NCI-H1694 (cell line): ENCODE measurements at regions not wholly inside any gene's neighbourhood (a gene's known extent, or its start where the extent isn't known, plus 50 kb on each side); places are given as distances from the start of the nearest gene placed in this dataset.

ENCODE experiments used
- DNase-seq: peaks from one replicate; lab custom pipeline; 2025; lab: John Stamatoyannopoulos, UW

- no peak for DNase-seq
Measured at GRCh38 chr2:5067816-5068215, 624.4 kb upstream of the SOX11 start.

- no peak for DNase-seq
Measured at GRCh38 chr2:5070257-5070656, 621.9 kb upstream of the SOX11 start.

DNA sequence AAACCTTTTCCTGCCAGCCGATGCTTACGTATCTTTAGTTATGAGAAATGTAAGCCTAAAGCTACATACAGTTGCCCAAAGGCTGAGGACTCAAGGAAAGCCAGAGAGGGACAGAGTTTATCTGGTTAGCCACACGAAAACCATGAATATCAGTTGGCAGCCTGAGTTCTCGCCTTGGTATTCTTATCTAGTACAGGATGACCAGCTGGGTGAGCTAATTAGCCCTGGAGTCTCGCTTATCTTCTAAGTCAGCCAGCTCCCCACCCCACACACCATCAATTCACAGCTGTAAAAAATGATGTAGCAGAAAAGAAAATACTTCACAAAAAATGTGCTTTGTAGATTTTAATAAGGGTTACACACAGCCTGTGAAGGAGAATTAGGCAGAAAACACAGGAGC is 617.5 kb upstream of the SOX11 start:
- no peak for DNase-seq

- DNase-seq, result no peak
Measured at GRCh38 chr2:5076599-5076998, 615.6 kb upstream of the SOX11 start.

DNA sequence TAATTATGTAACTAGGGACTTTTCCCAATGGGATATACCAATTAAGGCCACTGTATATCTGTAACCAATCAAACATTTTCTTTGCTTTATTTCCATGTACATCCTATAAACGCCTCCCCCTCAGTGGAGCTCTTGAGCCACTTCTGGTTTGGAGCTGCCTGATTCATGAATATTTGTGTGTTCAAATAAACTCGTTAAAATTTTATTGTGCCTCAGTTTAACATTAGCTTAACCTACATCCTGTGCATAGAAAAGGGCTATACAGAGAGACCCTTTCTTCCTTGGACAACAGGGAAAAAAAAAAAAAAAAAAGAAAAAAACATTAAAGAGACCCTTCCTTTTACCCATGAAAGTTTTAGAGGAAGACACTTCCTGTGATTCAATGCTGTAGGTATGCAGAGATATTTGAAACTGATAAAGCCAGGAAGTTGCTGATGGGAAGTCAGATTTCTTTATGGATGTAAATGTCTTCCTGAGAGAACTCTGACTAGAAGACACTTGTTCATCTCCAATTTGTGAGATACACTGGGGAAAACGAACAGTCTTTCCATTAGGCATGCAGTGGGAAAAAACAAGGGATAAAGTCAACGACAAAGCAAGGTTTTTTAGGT is 614.6 kb upstream of the SOX11 start:
- DNase-seq, result no peak

- DNase-seq, result no peak
Measured at GRCh38 chr2:5083402-5083801, 608.8 kb upstream of the SOX11 start.

GRCh38 chr2:5089409-5089808 is 602.8 kb upstream of the SOX11 start:
- DNase-seq, result no peak

GRCh38 chr2:5093056-5093455 is 599.1 kb upstream of the SOX11 start:
- no peak for DNase-seq

DNA sequence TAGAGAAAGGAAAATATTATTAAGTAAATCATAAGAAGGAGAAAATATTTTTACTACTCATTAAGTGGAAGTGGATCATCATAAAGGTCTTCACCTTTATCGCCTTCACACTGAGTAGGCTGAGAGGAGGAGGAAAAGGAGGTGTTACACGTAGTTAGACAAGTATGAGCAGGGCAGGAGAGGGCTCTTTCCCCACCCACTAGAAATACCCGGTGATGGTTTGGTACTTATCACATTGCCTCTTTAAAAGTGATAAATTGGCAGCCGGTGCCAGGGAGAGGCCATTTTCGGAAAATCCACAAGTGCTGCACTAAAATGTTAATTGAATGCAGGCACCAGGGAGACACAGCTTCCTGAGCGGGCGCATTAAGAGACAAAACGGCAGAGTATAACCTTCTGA is 598.7 kb upstream of the SOX11 start:
- DNase-seq, result no peak

DNA sequence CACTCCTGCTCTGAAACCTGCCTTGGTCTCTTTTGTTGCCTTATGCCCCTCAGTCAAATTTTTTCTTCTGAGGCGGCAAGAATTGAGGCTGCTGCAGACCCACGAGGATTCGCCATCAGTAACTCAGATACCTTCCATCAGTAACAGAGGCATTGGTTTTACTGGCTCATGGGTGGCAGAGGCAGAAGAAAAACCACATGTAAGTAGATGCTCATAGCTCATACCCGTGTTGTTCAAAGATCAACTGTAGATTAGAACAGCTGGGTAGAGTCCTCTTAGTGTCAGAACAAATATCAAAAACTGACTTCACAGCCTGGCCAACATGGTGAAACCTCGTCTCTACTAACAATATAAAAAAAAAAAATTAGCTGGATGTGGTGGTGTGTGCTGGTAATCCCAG is 598.0 kb upstream of the SOX11 start:
- DNase-seq, result no peak

DNA sequence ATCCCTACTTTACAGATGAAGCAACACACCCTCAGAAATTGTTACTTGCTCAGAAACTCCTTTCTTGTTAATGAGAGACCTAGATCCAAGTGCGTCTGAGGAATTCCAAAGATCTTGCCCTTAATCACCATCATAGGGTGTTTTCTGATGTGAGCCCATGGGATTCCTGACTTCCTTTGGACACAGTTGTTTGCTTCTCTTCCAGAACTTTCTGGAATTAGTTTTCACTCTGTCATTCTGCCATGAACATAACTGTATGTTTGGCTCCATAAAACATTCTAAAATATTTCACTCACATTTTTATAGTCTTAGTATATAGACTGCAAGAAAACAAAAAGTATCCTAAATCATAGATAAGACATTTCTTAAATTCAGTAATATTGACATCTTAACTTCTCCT is 593.9 kb upstream of the SOX11 start:
- DNase-seq, result no peak

DNA sequence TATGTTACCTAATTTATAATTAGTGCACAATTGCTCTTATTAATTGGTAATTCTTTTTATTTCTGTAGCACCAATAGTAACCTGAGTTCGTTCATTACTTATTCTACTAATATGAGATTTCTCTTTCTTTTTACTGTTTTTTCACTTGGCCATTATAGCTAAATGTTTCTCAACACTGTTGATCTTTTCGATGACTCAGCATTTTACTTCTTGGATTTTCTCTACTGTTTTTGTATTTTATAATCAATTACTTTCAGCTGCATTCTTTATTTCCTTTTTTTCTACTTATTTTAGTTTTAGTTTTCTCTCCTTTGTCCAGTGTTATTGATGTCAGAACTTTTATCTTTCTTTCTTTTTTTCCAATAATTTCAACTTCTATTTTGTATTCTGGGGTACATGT is 589.4 kb upstream of the SOX11 start:
- DNase-seq, result no peak

DNA sequence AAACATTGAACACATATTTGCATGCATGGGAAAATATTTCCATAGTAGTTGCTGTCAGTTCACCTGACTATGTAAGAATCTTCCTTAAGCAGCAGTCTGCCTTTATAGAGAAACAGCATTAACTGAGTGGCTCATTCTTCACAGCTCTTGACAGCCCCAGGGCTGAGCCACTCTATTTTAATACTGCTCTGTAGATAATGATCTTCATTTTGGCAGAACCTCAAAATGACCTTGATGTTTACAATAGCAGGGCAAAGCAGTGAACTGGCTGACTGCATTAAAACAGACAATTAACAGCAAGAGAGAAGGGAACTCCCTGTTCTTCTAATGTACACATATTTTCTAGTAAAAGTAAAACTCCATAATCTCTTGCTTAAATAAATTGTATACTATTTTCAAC is 580.6 kb upstream of the SOX11 start:
- peak; percentile 39 for DNase-seq

GRCh38 chr2:5119046-5119445 is 573.1 kb upstream of the SOX11 start:
- no peak for DNase-seq

- no peak for DNase-seq
Measured at GRCh38 chr2:5121121-5121520, 571.1 kb upstream of the SOX11 start.

DNA sequence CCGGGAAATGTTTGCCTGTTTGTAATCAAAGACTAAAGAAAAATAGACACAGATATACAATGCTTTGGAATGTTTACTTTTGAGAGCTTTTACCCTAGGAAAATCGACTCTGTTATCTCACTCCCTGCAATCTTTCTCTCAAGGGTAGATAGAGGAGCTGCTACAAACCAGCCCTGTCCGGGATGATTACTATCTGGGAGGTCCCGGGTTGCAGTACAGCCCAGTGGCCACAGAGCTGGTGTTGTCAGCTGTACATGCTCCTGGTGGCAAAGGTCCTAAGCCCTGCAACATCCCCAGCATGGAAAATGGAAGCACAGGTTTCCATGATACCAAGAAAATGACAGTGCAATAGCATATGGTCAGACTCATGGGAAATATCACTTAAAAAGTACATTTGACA is 570.5 kb upstream of the SOX11 start:
- no peak for DNase-seq

DNA sequence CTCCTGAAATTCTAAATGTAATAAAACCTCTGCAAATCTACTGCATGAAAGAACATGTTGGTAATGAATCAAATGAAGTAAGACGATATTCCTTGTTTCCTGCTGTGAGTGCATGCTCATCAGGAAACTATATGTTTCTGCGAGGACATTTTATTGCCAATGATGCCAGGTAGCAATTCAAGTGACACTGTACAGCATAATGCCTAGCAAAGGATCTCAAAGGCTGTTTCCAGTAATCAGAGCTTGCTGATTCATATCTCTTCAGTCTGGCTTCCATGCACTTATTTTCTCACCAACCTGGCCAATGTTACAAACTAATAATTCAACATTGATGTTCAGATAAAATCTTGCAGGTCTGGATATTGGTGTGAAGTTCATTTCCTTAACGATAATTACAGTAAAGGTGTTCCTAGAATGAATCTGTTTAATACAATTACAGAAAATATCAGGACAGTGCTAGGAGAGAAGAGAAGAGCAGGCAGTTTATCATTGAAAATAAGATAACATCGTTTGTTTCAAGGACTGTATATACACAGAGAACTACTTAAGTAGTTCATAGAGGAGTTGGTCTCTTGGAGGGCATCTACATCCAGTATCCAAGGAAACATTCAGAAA is 568.5 kb upstream of the SOX11 start:
- no peak for DNase-seq

- DNase-seq, result no peak
Measured at GRCh38 chr2:5125017-5125730, 567.0 kb upstream of the SOX11 start.

DNA sequence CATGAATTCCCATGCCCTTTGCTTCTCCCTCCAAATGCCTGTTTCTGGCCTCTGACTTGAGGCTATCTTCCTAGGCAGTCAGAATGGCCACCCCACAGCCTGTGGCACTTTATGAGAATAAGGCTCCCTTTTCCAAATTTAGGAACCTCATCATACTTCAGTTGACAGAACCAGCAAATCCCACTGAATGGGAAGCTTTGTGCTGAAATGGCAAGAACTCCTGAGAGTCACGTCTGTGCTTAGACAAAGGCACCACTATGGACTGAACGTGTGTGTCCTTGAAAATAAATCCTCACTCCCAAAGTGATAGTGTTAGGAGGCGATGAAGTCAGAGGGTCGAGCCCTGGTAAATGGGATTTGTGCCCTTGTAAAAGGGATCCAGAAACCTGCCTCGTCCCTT is 559.9 kb upstream of the SOX11 start:
- DNase-seq, result no peak

GRCh38 chr2:5140347-5140746 is 551.8 kb upstream of the SOX11 start:
- DNase-seq, result no peak

DNA sequence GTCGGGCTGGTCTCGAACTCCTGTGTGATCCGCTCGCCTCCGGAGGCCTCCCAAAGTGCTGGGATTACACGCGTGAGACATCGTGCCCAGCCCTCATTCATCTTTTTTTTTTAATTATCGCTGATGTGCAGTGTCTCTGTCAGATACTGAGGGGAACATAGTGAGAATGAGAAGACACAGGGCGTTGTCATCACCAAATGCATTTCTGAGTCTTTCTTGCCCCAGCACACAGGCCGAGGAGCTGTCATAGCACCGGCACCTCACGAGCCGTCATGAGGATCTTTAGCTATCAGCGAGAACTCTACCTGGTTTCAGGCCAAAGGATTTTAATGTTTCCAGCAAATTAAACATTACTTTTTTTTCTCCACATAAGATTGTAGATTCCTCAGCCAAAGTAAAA is 548.0 kb upstream of the SOX11 start:
- DNase-seq, result no peak

DNA sequence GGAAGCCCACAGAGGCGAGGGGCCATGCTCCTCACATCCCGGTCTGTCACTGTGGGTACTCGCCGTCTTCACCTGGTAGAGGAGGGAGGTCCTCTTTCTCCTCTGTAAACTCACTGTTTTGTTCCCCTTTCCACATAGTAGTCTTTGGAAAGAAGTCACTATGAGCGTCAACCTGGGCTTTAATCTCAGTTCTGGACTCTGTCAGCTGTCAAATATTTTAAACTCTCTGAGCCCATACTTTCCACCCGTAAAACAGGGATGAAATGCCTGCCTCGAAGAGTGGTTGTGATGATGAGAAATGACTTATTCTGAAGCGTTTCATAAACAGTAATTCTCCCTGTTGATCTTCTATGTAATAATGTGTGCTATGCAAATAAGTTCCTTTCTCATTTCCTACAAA is 547.1 kb upstream of the SOX11 start:
- DNase-seq, result no peak

DNA sequence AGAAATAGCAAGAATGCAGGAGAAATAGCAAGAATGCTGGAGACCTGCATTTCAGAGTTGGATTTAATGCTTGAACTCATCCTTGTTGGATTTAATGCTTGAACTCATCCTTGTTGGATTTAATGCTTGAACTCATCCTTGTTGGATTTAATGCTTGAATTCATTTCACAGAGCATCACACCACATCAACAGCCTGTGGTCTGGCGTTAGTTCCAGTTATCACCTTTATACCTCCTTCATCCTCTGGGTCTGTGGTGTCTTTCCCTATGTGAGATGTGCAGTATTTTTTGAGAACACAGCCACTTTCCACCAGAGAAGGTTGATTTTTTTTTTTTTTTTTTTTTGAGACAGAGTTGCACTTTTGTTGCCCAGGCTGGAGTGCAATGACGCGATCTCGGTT is 546.4 kb upstream of the SOX11 start:
- no peak for DNase-seq
